HCT116 (cell line): ENCODE measurements at regions not wholly inside any gene's neighbourhood (a gene's known extent, or its start where the extent isn't known, plus 50 kb on each side); places are given as distances from the start of the nearest gene placed in this dataset.

ENCODE experiments used
- ATAC-seq: fragments of 200-7000 bp; cut with Tn5 transposase; 2 replicates; pipeline ENCODE4 v1.9.1; 2020; ENCODE audit warnings: mild to moderate bottlenecking, moderate library complexity
- BruUV-seq: library from RNA; stranded (reverse); fragments of 400-500 nt; replicated peaks from 2 replicates; lab custom pipeline; 2021; lab: Mats Ljungman, UMichigan
- CTCF ChIA-PET: fragments of 300-600 bp; sonication (Branson Sonifier 250); formaldehyde crosslinking; loops from one replicate; lab custom pipeline; 2021; ENCODE audit warnings: antibody characterized with exemption; lab: Charles Lee
- POLR2A ChIA-PET: fragments of 300-600, 350-600 bp; sonication (Branson Sonifier 250); formaldehyde crosslinking; loops from one replicate; lab custom pipeline; 2021; ENCODE audit warnings: antibody characterized with exemption; lab: Charles Lee
- RAD21 ChIA-PET, 2 experiments: fragments of 300-600 bp; sonication (Branson Sonifier 250); formaldehyde crosslinking; loops; one replicate each; lab custom pipeline; 2023; ENCODE audit warnings: low total read pairs in 2 of 2; ENCODE audit not compliant: uncharacterized antibody in 2 of 2, unreplicated experiment in 2 of 2, low non-redundant PET in 1 of 2; lab: Charles Lee
- DNase-seq: peaks from one replicate; pipeline ENCODE4 v3.0.0-alpha.2; 2010; ENCODE audit warnings: low read depth, low spot score
- H2AFZ ChIP-seq: fragments of 200-600 bp; shearing (Covaris generic), sonication (generic); 2 replicates; pipeline ENCODE4 v1.6.1; 2017; ENCODE audit warnings: low read depth, mixed run types, mixed read lengths, antibody characterized with exemption, low read length; ENCODE audit not compliant: poor library complexity, severe bottlenecking
- H3K27ac ChIP-seq: 2 replicates; pipeline ENCODE4 v1.5.1; 2012; ENCODE audit warnings: low read depth, low read length
- H3K27me3 ChIP-seq: fragments of 200-600 bp; sonication (generic); 2 replicates; pipeline ENCODE4 v1.6.1; 2016; ENCODE audit warnings: mixed run types, low read length, mixed read lengths; ENCODE audit not compliant: insufficient read depth
- H3K36me3 ChIP-seq, 2 experiments: fragments of 200-500 bp in 1 of 2; fragments of 200-600 bp in 1 of 2; sonication (Bioruptor generic) in 1 of 2; sonication (generic) in 1 of 2; 2 replicates each; pipeline versions ENCODE4 v1.5.1 to v1.6.1; 2014 to 2016; ENCODE audit warnings: low read length in 2 of 2, inconsistent platforms in 1 of 2, mixed read lengths in 1 of 2, mixed run types in 1 of 2; ENCODE audit not compliant: insufficient read depth in 2 of 2, control insufficient read depth in 1 of 2
- H3K4me1 ChIP-seq, 2 experiments: fragments of 200-600 bp in 1 of 2; sonication (generic) in 1 of 2; 2 replicates each; pipeline versions ENCODE4 v1.5.1 to v1.6.1; 2012 to 2017; ENCODE audit warnings: low read length in 2 of 2, inconsistent platforms in 1 of 2, mild to moderate bottlenecking in 1 of 2, mixed read lengths in 1 of 2, mixed run types in 1 of 2, moderate library complexity in 1 of 2; ENCODE audit not compliant: insufficient read depth in 2 of 2, control insufficient read depth in 1 of 2
- H3K4me2 ChIP-seq: fragments of 200-600 bp; sonication (generic); 2 replicates; pipeline ENCODE4 v1.6.1; 2017; ENCODE audit warnings: mixed run types, low read length, mixed read lengths
- H3K4me3 ChIP-seq, 2 experiments: fragments of 200-600 bp in 1 of 2; sonication (generic) in 1 of 2; replicated peaks in 1 of 2; 2 replicates each; pipeline ENCODE4 v1.5.1; 2011 to 2016; ENCODE audit warnings: low read length in 2 of 2, control low read depth in 1 of 2, low read depth in 1 of 2, mild to moderate bottlenecking in 1 of 2, mixed read lengths in 1 of 2, mixed run types in 1 of 2
- H3K79me2 ChIP-seq: fragments of 200-600 bp; sonication (generic); 2 replicates; pipeline ENCODE4 v1.6.1; 2017; ENCODE audit warnings: mild to moderate bottlenecking, mixed run types, low read length, moderate library complexity, mixed read lengths; ENCODE audit not compliant: insufficient read depth
- H3K9ac ChIP-seq: fragments of 200-600 bp; sonication (generic); 2 replicates; pipeline ENCODE4 v1.6.1; 2016; ENCODE audit warnings: low read length, mixed read lengths
- H3K9me2 ChIP-seq: fragments of 200-600 bp; sonication (generic), shearing (Covaris generic); 2 replicates; pipeline ENCODE4 v1.6.1; 2017; ENCODE audit warnings: mixed run types, mild to moderate bottlenecking, moderate library complexity; ENCODE audit not compliant: insufficient read depth
- H3K9me3 ChIP-seq, 2 experiments: fragments of 200-500 bp in 1 of 2; fragments of 200-600 bp in 1 of 2; sonication (Bioruptor generic) in 1 of 2; sonication (generic) in 1 of 2; 2 replicates each; pipeline ENCODE4 v1.6.1; 2014 to 2017; ENCODE audit warnings: low read length in 2 of 2, mixed read lengths in 2 of 2, inconsistent platforms in 1 of 2, low read depth in 1 of 2, mild to moderate bottlenecking in 1 of 2, mixed run types in 1 of 2, moderate library complexity in 1 of 2; ENCODE audit not compliant: control insufficient read depth in 1 of 2, insufficient read depth in 1 of 2
- H4K20me1 ChIP-seq: fragments of 200-600 bp; sonication (generic), shearing (Covaris generic); 2 replicates; pipeline ENCODE4 v1.6.1; 2017; ENCODE audit warnings: mixed run types, mild to moderate bottlenecking, moderate library complexity; ENCODE audit not compliant: insufficient read depth
- CBX3 ChIP-seq: IDR thresholded peaks from 2 replicates; pipeline ENCODE4 v1.6.1; 2012; ENCODE audit warnings: low read depth
- FOSL1 ChIP-seq: IDR thresholded peaks from 2 replicates; pipeline ENCODE4 v1.6.1; 2012; ENCODE audit warnings: low read depth
- JUND ChIP-seq: IDR thresholded peaks from 2 replicates; pipeline ENCODE4 v1.6.1; 2012
- POLR2A ChIP-seq: IDR thresholded peaks from 2 replicates; pipeline ENCODE4 v1.7.0; 2011; ENCODE audit warnings: borderline replicate concordance; ENCODE audit not compliant: insufficient read depth, insufficient read length; ENCODE audit errors: extremely low read depth
- RAD21 ChIP-seq: IDR thresholded peaks from 2 replicates; pipeline ENCODE4 v1.6.1; 2012; ENCODE audit warnings: low read depth, mild to moderate bottlenecking
- SP1 ChIP-seq: IDR thresholded peaks from 2 replicates; pipeline ENCODE4 v1.6.1; 2012; ENCODE audit warnings: low read depth
- SRF ChIP-seq: IDR thresholded peaks from 2 replicates; pipeline ENCODE4 v1.6.1; 2012; ENCODE audit warnings: low read depth
- intact Hi-C: fragments of 100-400 bp; cut with micrococcal nuclease; formaldehyde crosslinking; loops from 2 replicates; pipeline ENCODE4 v1.10.0; 2022

DNA sequence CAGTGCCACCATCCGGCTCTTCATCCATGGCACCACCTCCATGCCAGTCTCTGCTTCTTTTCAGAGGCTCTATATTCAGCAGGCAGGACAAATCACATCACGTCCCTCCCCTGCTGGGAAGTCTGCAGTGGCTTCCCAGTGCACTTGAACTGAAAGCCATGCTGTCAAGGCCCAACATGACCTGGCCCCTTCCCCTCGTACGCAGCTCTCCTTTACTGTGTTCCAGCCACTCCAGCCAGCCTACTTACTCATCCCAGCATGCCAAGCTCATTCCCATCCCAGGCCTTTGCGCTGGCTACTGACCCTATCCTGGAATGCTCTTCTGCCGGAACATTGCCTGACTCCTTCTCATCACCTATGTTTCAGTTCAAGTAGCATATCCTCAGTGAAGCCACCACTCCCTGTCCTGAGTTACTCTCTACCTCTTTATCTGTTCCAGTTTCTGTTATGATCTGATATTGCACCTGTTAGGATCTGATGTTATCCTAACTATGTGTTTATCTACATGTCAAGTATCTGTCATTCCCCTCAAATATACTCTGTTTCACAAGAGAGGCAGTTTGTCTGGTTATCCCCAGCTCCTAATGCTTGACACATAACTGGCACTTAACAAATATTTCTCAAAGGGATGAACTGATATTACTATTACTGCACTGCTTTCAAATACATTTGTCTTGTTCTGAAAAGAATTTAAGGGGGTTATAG, 101.2 kb upstream of the F3 start:
- H3K4me1 ChIP-seq, result peaks cover 19 to 63% of the 10 kb centered on the region in 2 experiments
- ATAC-seq (no peak), DNase-seq (no peak)
- H3K36me3 ChIP-seq, result no peaks in the 10 kb centered on the region
- no TSS peak for BruUV-seq
- H3K9ac ChIP-seq, result no peak overlapping the region
- intact Hi-C loops, result no loop called here
- no peak overlapping the region for H3K4me2 ChIP-seq
- H3K27ac ChIP-seq, result peak overlapping the region; percentile 61; the same call in 1 of the 2 replicates
- ChIA-PET POLR2A (interaction anchor here (0.9 kb wide), 1 partner anchor 36 kb away, joined by 3 read pairs; no protein-coding TSS in a partner anchor), RAD21 (no interaction called here), CTCF (no interaction called here)
- no peaks in the 10 kb centered on the region for H4K20me1 ChIP-seq
- no peak overlapping the region for H2AFZ ChIP-seq
- no peak overlapping the region for H3K4me3 ChIP-seq
- TF ChIP-seq RAD21 (no peak), CBX3 (0 out of 2 replicates have a peak, but pooled peaks have one; percentile 2)
- no peaks in the 10 kb centered on the region for H3K27me3 ChIP-seq
- no peaks in the 10 kb centered on the region for H3K79me2 ChIP-seq
- no peaks in the 10 kb centered on the region for H3K9me2 ChIP-seq
- 0 out of 4 replicates have a peak, but pooled peaks cover 0 to 5% of the 10 kb centered on the region in 2 experiments for H3K9me3 ChIP-seq

DNA sequence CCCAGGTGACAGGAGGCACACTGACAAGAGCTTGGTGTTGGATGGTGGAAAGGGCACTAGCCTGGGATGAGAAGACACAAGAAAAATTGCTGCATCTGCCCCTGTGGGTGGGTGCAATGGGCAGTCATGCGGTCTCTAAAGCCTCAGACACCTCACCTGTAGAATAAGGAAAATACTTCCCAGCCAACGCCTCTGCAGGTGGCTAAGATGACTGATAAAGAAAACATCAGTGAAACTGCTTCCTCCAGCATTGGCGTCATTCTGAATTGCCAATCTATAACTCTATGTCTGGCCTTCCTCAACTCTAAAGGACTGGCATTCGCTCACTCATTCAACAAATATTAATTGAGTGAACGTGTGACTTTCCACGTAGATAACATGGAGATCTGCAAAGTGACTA, 100.4 kb upstream of the F3 start:
- Histone ChIP-seq H3K4me3 (no peak overlapping the region), H4K20me1 (no peaks in the 10 kb centered on the region), H3K27ac (peak overlapping the region; percentile 61), H3K9me2 (no peaks in the 10 kb centered on the region), H3K9ac (peak overlapping the region; percentile 44), H3K79me2 (no peaks in the 10 kb centered on the region), H3K27me3 (no peaks in the 10 kb centered on the region), H3K4me2 (peak overlapping the region; percentile 27), H3K36me3 (no peaks in the 10 kb centered on the region), H3K9me3 (0 out of 4 replicates have a peak, but pooled peaks cover 0 to 5% of the 10 kb centered on the region in 2 experiments), H3K4me1 (peaks cover 19 to 55% of the 10 kb centered on the region in 2 experiments), H2AFZ (no peak overlapping the region)
- CTCF ChIA-PET, result no interaction called here
- peak; percentile 37; the same call in 1 of the 2 replicates for TF ChIP-seq JUND
- no peak; the same call in 1 of the 2 replicates for TF ChIP-seq CBX3
- TF ChIP-seq SP1, result peak; percentile 44
- TF ChIP-seq FOSL1, result peak; percentile 39; the same call in 1 of the 2 replicates
- TF ChIP-seq SRF, result no peak
- TF ChIP-seq POLR2A, result no peak
- intact Hi-C loops, result no loop called here
- RAD21 ChIA-PET, result no interaction called here
- POLR2A ChIA-PET, result interaction anchor here (0.9 kb wide), 1 partner anchor 35 kb away, joined by 3 read pairs; no protein-coding TSS in a partner anchor
- DNase-seq, result no peak
- ATAC-seq, result no peak
- BruUV-seq, result no TSS peak
